Adrenal gland (tissue), 5 donors: ENCODE measurements at regions not wholly inside any gene's neighbourhood (a gene's known extent, or its start where the extent isn't known, plus 50 kb on each side); places are given as distances from the start of the nearest gene placed in this dataset.

ENCODE experiments used
- CTCF ChIP-seq, 6 experiments: fragments of 450-650 bp in 4 of 6; fragments of 200-600 bp in 2 of 6; sonication (generic) in 1 of 6; IDR thresholded peaks; 1 replicate in 5 of 6; 2 replicates in 1 of 6; pipeline versions ENCODE4 v1.5.1 to v1.8.0; 2016 to 2021; ENCODE audit warnings: antibody characterized with exemption in 6 of 6, mild to moderate bottlenecking in 2 of 6, moderate library complexity in 1 of 6
- POLR2A ChIP-seq, 2 donors: fragments of 450-650 bp; IDR thresholded peaks; one replicate each; pipeline ENCODE4 v1.6.1; 2017; ENCODE audit warnings: antibody characterized with exemption in 2 of 2, mild to moderate bottlenecking in 2 of 2, moderate library complexity in 1 of 2
- donor health status: DM: no; HTN: no; CAD: no.

- TF ChIP-seq CTCF (IDR thresholded peaks at IDR 0.05) (no peak), POLR2A (IDR thresholded peaks at IDR 0.05) (no peak)
Observed at GRCh38 chr14:26841920-26842741, 244.3 kb upstream of the NOVA1 start.
